NCI-H748 treated with DMSO at 0.1 percent for 48 hours (cell line): ENCODE measurements at regions not wholly inside any gene's neighbourhood (a gene's known extent, or its start where the extent isn't known, plus 50 kb on each side); places are given as distances from the start of the nearest gene placed in this dataset.
"Not testable (repeated sequence)": the region's sequence is repeated elsewhere in the genome, so short reads cannot be mapped to it uniquely, and the experiment has no call there.

Source experiments
- DNase-seq: peaks from one replicate; lab custom pipeline; 2025; lab: John Stamatoyannopoulos, UW

GRCh38 chr6:21772884-21773575 lies 179.5 kb downstream of the SOX4 start:
- peak; percentile 57 for DNase-seq

- DNase-seq, result no peak
Observed at GRCh38 chr6:21773576-21773968, 180.0 kb downstream of the SOX4 start.

GRCh38 chr6:21777846-21778245 lies 184.3 kb downstream of the SOX4 start:
- DNase-seq, result no peak

GRCh38 chr6:21780141-21780540 lies 186.6 kb downstream of the SOX4 start:
- DNase-seq, result no peak

GRCh38 chr6:21780679-21781078 lies 187.1 kb downstream of the SOX4 start:
- DNase-seq, result no peak

GRCh38 chr6:21781128-21781527 lies 187.6 kb downstream of the SOX4 start:
- no peak for DNase-seq

- DNase-seq, result no peak
Observed at GRCh38 chr6:21785164-21785563, 191.6 kb downstream of the SOX4 start.

GRCh38 chr6:21791056-21791455 lies 197.5 kb downstream of the SOX4 start:
- DNase-seq, result no peak

GRCh38 chr6:21791581-21791980 lies 198.0 kb downstream of the SOX4 start:
- no peak for DNase-seq

- no peak for DNase-seq
Observed at GRCh38 chr6:21792177-21792576, 198.6 kb downstream of the SOX4 start.

- not testable (repeated sequence) for DNase-seq
Observed at GRCh38 chr6:21796979-21797378, 203.4 kb downstream of the SOX4 start.

- no peak for DNase-seq
Observed at GRCh38 chr6:21798468-21798867, 204.9 kb downstream of the SOX4 start.

GRCh38 chr6:21800330-21800729 lies 206.8 kb downstream of the SOX4 start:
- DNase-seq, result no peak

- peak; percentile 78 for DNase-seq
Observed at GRCh38 chr6:21800948-21801438, 207.4 kb downstream of the SOX4 start.

- DNase-seq, result no peak
Observed at GRCh38 chr6:21801446-21802174, 208.1 kb downstream of the SOX4 start.

- DNase-seq, result no peak
Observed at GRCh38 chr6:21802175-21802822, 208.7 kb downstream of the SOX4 start.

GRCh38 chr6:21804941-21805610 lies 211.5 kb downstream of the SOX4 start:
- no peak for DNase-seq

- DNase-seq, result no peak
Observed at GRCh38 chr6:21807299-21808044, 213.9 kb downstream of the SOX4 start.

GRCh38 chr6:21808045-21808470 lies 214.5 kb downstream of the SOX4 start:
- DNase-seq, result no peak

GRCh38 chr6:21808551-21809242 lies 215.1 kb downstream of the SOX4 start:
- no peak for DNase-seq

GRCh38 chr6:21811484-21811883 lies 217.9 kb downstream of the SOX4 start:
- DNase-seq, result no peak
